ENCODE measurements at regions not wholly inside any gene's neighbourhood (a gene's known extent, or its start where the extent isn't known, plus 50 kb on each side); places are given as distances from the start of the nearest gene placed in this dataset.

DNA sequence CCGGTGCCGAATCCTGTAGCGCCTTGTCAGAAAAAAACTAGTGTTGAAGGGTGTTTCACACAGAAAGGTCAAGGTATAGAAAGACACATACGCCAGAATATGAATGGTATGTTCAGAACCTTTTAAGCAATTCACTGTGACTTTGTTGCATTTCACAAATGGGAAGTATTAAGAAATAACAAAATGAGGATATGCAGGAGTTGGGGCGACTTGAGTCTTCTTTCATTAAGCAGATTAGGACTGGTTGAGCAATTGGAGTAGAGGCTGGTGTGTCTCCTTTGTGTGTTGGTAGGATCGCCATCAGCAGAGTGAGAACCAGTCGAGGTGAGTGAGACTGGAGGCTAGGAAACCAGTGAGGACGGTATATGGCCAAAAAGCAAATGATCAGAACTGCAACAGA, 1454.5 kb upstream of the TENM3 start:
- no peak for TF ChIP-seq CTCF (IDR thresholded peaks at IDR 0.05 in 2 of 3, conservative IDR thresholded peaks at IDR 0.05 in 1 of 3; ENCODE audit: control insufficient read depth in 2 of 3, extremely low read depth in 1 of 3, insufficient read depth in 1 of 3, low read depth in 3 of 3, low read length in 3 of 3)
- TF ChIP-seq JUNB (IDR thresholded peaks at IDR 0.05): no peak
- no peak for TF ChIP-seq POLR2A (IDR thresholded peaks at IDR 0.05; ENCODE audit: low read depth, low read length)
- no peak for TF ChIP-seq FOXM1 (IDR thresholded peaks at IDR 0.05; ENCODE audit: low read depth, low read length)
- TF ChIP-seq TBL1XR1 (IDR thresholded peaks at IDR 0.05; ENCODE audit: low read depth, low read length): no peak

Measured in GM12878 (cell line).